ENCODE measurements at regions not wholly inside any gene's neighbourhood (a gene's known extent, or its start where the extent isn't known, plus 50 kb on each side); places are given as distances from the start of the nearest gene placed in this dataset.

DNA sequence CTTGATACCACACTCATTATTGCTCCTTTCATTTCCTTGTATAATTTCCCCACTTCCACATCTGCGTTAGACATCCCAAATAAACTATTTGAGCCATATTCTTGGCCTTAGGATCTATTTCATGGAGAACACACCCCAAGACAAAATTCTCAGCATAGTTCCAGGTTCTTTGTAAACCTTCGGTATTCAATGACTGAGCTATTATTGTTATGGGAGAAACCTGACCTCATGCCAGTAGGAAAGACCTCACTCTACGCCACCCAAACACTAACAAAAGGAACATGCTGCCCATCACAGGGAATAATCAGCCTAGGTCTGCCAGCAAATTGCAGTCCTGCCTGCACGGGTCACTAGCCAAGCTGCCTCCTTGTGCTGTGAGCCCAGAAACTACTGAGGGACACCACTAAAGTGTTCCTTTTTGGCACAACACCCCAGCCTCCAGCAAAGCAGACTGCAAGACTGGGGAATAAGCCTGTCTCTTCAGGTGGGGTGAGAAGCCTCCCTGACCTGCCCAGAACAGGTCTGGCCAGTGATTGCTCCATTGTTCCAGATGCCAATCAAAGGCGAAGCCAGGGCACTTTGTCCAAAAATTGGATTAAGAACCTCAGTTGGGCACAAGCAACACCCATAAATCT is 371.8 kb downstream of the MAFB start:
- Mint-ChIP-seq H3K27ac (no peak overlapping the region), H3K4me1 (peaks cover 20% of the 10 kb centered on the region), H3K9me3 (0 out of 2 replicates have a peak, but pooled peaks cover 3% of the 10 kb centered on the region), H3K27me3 (ENCODE audit: low read depth) (peaks cover 5% of the 10 kb centered on the region), H3K4me3 (no peak overlapping the region), H3K36me3 (no peaks in the 10 kb centered on the region)
- CTCF ChIA-PET = no interaction called here
- ATAC-seq (peak; percentile 28; the same call in 1 of the 2 replicates), DNase-seq (ENCODE audit: low spot score) (no peak)
- POLR2A ChIA-PET = no interaction called here
- TF ChIP-seq FOXK1 (CRISPR knock-in tag; IDR thresholded peaks at IDR 0.05) (no peak), ZNF671 (CRISPR knock-in tag; IDR thresholded peaks at IDR 0.05) (no peak), OVOL2 (CRISPR knock-in tag; IDR thresholded peaks at IDR 0.05; ENCODE audit: borderline replicate concordance) (no peak), SP1 (CRISPR knock-in tag; conservative IDR thresholded peaks at IDR 0.05) (no peak), TEAD4 (CRISPR knock-in tag; IDR thresholded peaks at IDR 0.05) (no peak), ATF1 (CRISPR knock-in tag; IDR thresholded peaks at IDR 0.05) (no peak)
- TF ChIP-seq, protein P1, sequence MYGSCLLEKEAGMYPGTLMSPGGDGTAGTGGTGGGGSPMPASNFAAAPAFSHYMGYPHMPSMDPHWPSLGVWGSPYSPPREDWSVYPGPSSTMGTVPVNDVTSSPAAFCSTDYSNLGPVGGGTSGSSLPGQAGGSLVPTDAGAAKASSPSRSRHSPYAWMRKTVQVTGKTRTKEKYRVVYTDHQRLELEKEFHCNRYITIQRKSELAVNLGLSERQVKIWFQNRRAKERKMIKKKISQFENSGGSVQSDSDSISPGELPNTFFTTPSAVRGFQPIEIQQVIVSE (CRISPR knock-in tag; IDR thresholded peaks at IDR 0.05; ENCODE audit: borderline replicate concordance) = no peak

DNA sequence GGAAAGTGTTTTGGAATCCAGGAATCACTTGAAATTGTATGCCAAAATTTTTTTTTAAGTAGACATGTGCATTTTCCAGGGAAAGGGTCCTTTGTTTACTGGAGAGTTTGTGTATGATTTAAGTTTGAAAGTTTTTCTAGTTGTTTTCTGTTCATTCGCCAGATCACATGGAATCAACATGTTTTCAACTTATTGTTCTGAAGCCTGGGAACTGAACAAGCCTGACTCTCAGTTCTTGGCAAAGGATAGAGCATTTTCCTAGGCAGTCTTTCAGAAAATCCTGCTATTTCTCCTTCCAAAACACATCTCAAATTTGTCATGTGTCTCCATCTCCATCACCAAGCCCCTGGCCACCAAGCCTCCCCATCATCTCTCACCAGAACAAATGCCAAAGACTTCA is 374.8 kb downstream of the MAFB start:
- Mint-ChIP-seq H3K36me3 (no peaks in the 10 kb centered on the region), H3K9me3 (peaks cover 8% of the 10 kb centered on the region), H3K4me3 (no peak overlapping the region), H3K27me3 (ENCODE audit: low read depth) (peaks cover 5% of the 10 kb centered on the region), H3K27ac (no peak overlapping the region), H3K4me1 (peaks cover 12% of the 10 kb centered on the region)
- ATAC-seq = no peak
- DNase-seq (ENCODE audit: low spot score) = no peak
- TF ChIP-seq, protein P2, sequence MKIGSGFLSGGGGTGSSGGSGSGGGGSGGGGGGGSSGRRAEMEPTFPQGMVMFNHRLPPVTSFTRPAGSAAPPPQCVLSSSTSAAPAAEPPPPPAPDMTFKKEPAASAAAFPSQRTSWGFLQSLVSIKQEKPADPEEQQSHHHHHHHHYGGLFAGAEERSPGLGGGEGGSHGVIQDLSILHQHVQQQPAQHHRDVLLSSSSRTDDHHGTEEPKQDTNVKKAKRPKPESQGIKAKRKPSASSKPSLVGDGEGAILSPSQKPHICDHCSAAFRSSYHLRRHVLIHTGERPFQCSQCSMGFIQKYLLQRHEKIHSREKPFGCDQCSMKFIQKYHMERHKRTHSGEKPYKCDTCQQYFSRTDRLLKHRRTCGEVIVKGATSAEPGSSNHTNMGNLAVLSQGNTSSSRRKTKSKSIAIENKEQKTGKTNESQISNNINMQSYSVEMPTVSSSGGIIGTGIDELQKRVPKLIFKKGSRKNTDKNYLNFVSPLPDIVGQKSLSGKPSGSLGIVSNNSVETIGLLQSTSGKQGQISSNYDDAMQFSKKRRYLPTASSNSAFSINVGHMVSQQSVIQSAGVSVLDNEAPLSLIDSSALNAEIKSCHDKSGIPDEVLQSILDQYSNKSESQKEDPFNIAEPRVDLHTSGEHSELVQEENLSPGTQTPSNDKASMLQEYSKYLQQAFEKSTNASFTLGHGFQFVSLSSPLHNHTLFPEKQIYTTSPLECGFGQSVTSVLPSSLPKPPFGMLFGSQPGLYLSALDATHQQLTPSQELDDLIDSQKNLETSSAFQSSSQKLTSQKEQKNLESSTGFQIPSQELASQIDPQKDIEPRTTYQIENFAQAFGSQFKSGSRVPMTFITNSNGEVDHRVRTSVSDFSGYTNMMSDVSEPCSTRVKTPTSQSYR (CRISPR knock-in tag; IDR thresholded peaks at IDR 0.05) = no peak
- TF ChIP-seq FOXJ3 (CRISPR knock-in tag; IDR thresholded peaks at IDR 0.05; ENCODE audit: borderline replicate concordance) = no peak
- no peak for TF ChIP-seq TEAD4 (CRISPR knock-in tag; IDR thresholded peaks at IDR 0.05)
- TF ChIP-seq, protein P3, sequence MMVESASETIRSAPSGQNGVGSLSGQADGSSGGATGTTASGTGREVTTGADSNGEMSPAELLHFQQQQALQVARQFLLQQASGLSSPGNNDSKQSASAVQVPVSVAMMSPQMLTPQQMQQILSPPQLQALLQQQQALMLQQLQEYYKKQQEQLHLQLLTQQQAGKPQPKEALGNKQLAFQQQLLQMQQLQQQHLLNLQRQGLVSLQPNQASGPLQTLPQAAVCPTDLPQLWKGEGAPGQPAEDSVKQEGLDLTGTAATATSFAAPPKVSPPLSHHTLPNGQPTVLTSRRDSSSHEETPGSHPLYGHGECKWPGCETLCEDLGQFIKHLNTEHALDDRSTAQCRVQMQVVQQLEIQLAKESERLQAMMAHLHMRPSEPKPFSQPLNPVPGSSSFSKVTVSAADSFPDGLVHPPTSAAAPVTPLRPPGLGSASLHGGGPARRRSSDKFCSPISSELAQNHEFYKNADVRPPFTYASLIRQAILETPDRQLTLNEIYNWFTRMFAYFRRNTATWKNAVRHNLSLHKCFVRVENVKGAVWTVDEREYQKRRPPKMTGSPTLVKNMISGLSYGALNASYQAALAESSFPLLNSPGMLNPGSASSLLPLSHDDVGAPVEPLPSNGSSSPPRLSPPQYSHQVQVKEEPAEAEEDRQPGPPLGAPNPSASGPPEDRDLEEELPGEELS (CRISPR knock-in tag; IDR thresholded peaks at IDR 0.05) = no peak
- TF ChIP-seq, protein P4, sequence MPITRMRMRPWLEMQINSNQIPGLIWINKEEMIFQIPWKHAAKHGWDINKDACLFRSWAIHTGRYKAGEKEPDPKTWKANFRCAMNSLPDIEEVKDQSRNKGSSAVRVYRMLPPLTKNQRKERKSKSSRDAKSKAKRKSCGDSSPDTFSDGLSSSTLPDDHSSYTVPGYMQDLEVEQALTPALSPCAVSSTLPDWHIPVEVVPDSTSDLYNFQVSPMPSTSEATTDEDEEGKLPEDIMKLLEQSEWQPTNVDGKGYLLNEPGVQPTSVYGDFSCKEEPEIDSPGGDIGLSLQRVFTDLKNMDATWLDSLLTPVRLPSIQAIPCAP (CRISPR knock-in tag; IDR thresholded peaks at IDR 0.05) = no peak
- TF ChIP-seq MYBL2 (CRISPR knock-in tag; IDR thresholded peaks at IDR 0.05) = no peak
- TF ChIP-seq ZNF671 (CRISPR knock-in tag; IDR thresholded peaks at IDR 0.05) = no peak
- TF ChIP-seq ZNF423 (CRISPR knock-in tag; IDR thresholded peaks at IDR 0.05) = no peak
- CTCF ChIA-PET = no interaction called here
- POLR2A ChIA-PET = no interaction called here

DNA sequence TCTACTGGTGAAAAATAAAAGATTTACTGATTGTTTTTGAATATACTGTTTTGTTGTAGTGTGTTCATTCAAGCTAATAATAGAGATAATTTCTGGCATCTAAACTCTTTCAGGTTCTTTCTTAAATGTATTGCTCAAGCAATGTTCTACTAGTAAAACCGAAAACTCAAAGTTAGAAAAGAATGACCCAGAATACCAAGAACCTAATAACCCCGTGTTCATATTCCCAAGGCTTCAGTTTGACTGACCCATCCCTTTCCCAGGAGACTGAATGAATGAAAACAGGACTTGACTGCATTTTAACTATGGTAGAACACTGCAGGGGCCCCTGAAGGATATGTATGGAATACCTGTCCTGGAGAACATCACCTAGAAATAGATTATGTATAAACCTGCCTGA is 375.3 kb downstream of the MAFB start:
- H3K4me1 Mint-ChIP-seq = peaks cover 12% of the 10 kb centered on the region
- no peak overlapping the region for H3K27ac Mint-ChIP-seq
- no peak overlapping the region for H3K4me3 Mint-ChIP-seq
- DNase-seq (ENCODE audit: low spot score) (no peak), ATAC-seq (no peak)
- no peaks in the 10 kb centered on the region for H3K36me3 Mint-ChIP-seq
- H3K9me3 Mint-ChIP-seq = peaks cover 4% of the 10 kb centered on the region
- POLR2A ChIA-PET = no interaction called here
- CTCF ChIA-PET = no interaction called here
- peaks cover 5% of the 10 kb centered on the region for H3K27me3 Mint-ChIP-seq (ENCODE audit: low read depth)
- TF ChIP-seq, protein P5, sequence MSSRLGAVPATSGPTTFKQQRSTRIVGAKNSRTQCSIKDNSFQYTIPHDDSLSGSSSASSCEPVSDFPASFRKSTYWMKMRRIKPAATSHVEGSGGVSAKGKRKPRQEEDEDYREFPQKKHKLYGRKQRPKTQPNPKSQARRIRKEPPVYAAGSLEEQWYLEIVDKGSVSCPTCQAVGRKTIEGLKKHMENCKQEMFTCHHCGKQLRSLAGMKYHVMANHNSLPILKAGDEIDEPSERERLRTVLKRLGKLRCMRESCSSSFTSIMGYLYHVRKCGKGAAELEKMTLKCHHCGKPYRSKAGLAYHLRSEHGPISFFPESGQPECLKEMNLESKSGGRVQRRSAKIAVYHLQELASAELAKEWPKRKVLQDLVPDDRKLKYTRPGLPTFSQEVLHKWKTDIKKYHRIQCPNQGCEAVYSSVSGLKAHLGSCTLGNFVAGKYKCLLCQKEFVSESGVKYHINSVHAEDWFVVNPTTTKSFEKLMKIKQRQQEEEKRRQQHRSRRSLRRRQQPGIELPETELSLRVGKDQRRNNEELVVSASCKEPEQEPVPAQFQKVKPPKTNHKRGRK (CRISPR knock-in tag; IDR thresholded peaks at IDR 0.05; ENCODE audit: borderline replicate concordance) = no peak
- TF ChIP-seq, protein P6, sequence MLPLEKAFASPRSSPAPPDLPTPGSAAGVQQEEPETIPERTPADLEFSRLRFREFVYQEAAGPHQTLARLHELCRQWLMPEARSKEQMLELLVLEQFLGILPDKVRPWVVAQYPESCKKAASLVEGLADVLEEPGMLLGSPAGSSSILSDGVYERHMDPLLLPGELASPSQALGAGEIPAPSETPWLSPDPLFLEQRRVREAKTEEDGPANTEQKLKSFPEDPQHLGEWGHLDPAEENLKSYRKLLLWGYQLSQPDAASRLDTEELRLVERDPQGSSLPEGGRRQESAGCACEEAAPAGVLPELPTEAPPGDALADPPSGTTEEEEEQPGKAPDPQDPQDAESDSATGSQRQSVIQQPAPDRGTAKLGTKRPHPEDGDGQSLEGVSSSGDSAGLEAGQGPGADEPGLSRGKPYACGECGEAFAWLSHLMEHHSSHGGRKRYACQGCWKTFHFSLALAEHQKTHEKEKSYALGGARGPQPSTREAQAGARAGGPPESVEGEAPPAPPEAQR (CRISPR knock-in tag; IDR thresholded peaks at IDR 0.05) = no peak
- TF ChIP-seq, protein P7, sequence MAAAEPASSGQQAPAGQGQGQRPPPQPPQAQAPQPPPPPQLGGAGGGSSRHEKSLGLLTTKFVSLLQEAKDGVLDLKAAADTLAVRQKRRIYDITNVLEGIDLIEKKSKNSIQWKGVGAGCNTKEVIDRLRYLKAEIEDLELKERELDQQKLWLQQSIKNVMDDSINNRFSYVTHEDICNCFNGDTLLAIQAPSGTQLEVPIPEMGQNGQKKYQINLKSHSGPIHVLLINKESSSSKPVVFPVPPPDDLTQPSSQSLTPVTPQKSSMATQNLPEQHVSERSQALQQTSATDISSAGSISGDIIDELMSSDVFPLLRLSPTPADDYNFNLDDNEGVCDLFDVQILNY (CRISPR knock-in tag; IDR thresholded peaks at IDR 0.05) = no peak
- TF ChIP-seq, protein P8, sequence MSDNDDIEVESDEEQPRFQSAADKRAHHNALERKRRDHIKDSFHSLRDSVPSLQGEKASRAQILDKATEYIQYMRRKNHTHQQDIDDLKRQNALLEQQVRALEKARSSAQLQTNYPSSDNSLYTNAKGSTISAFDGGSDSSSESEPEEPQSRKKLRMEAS (CRISPR knock-in tag; IDR thresholded peaks at IDR 0.05) = no peak
- TF ChIP-seq RELA (CRISPR knock-in tag; IDR thresholded peaks at IDR 0.05; ENCODE audit: borderline replicate concordance) (no peak), ZBTB21 (CRISPR knock-in tag; IDR thresholded peaks at IDR 0.05; ENCODE audit: borderline replicate concordance) (no peak)

Measured in WTC11 (cell line).